Activated B cell treated with CpG ODN at 0.5 μM for 24 hours (primary cell): ENCODE measurements at regions not wholly inside any gene's neighbourhood (a gene's known extent, or its start where the extent isn't known, plus 50 kb on each side); places are given as distances from the start of the nearest gene placed in this dataset.
"Not testable (repeated sequence)": the region's sequence is repeated elsewhere in the genome, so short reads cannot be mapped to it uniquely, and the experiment has no call there.

Experiments
- ATAC-seq: fragments of 200-7000 bp; cut with Tn5 transposase; one replicate; pipeline ENCODE4 v1.10.0; 2021; ENCODE audit warnings: low read depth, mild to moderate bottlenecking, moderate library complexity
- CTCF ChIA-PET: fragments of 350-600 bp; sonication (Branson Sonifier 250); formaldehyde crosslinking; loops from one replicate; lab custom pipeline; 2021; ENCODE audit warnings: antibody characterized with exemption; lab: Charles Lee
- POLR2A ChIA-PET: fragments of 350-600 bp; sonication (Branson Sonifier 250); formaldehyde crosslinking; loops from one replicate; lab custom pipeline; 2021; ENCODE audit warnings: antibody characterized with exemption; lab: Charles Lee
- DNase-seq: peaks from one replicate; pipeline ENCODE4 v3.0.0; 2022
- H3K27ac Mint-ChIP-seq: one replicate; pipeline ENCODE4 v1.8.0; 2020; ENCODE audit warnings: mixed read lengths
- H3K27me3 Mint-ChIP-seq: one replicate; pipeline ENCODE4 v1.8.0; 2021; ENCODE audit warnings: mixed read lengths
- H3K36me3 Mint-ChIP-seq: one replicate; pipeline ENCODE4 v1.8.0; 2021; ENCODE audit warnings: low read depth, mixed read lengths
- H3K4me1 Mint-ChIP-seq: one replicate; pipeline ENCODE4 v1.8.0; 2021; ENCODE audit warnings: mixed read lengths
- H3K4me3 Mint-ChIP-seq: one replicate; pipeline ENCODE4 v1.8.0; 2020; ENCODE audit warnings: mild to moderate bottlenecking, mixed read lengths
- H3K9me3 Mint-ChIP-seq: one replicate; pipeline ENCODE4 v1.8.0; 2020; ENCODE audit warnings: mixed read lengths
- intact Hi-C: fragments of 100-400 bp; cut with micrococcal nuclease; formaldehyde crosslinking; loops from one replicate; pipeline ENCODE4 v1.15.1; 2024
- TF ChIP-seq, protein P1 (sequence below): fragments of 200-600 bp; IDR thresholded peaks from one replicate; pipeline ENCODE4 v1.8.0; 2022; ENCODE audit warnings: antibody characterized with exemption, mild to moderate bottlenecking

DNA sequence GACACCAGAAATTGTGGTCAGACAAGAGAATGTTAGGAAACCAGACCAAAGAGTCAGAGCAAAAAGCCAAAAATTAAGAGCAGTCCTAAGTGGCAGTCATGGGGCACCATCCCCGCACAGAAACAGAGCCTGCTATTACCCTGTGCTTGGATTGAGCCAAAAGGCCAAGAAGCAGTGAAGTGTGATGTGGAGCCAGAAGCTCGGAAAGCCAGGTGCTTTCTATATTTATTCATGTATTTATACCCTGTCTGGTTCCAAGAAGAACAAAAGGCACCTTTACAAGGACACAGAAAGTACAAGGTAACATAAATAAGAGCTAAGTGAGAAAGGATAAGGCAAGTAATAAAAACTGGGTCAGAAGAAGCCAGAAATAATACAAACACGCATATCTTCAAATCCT, 336.2 kb upstream of the CNR1 start:
- CTCF ChIA-PET: no interaction called here
- DNase-seq: no peak
- no peak overlapping the region for H3K27ac Mint-ChIP-seq
- TF ChIP-seq, protein P1, sequence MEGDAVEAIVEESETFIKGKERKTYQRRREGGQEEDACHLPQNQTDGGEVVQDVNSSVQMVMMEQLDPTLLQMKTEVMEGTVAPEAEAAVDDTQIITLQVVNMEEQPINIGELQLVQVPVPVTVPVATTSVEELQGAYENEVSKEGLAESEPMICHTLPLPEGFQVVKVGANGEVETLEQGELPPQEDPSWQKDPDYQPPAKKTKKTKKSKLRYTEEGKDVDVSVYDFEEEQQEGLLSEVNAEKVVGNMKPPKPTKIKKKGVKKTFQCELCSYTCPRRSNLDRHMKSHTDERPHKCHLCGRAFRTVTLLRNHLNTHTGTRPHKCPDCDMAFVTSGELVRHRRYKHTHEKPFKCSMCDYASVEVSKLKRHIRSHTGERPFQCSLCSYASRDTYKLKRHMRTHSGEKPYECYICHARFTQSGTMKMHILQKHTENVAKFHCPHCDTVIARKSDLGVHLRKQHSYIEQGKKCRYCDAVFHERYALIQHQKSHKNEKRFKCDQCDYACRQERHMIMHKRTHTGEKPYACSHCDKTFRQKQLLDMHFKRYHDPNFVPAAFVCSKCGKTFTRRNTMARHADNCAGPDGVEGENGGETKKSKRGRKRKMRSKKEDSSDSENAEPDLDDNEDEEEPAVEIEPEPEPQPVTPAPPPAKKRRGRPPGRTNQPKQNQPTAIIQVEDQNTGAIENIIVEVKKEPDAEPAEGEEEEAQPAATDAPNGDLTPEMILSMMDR: no peak
- H3K4me1 Mint-ChIP-seq: peaks cover 20% of the 10 kb centered on the region
- no peak overlapping the region for H3K4me3 Mint-ChIP-seq
- no peak for ATAC-seq
- POLR2A ChIA-PET: no interaction called here
- H3K27me3 Mint-ChIP-seq: no peaks in the 10 kb centered on the region
- peaks cover 4% of the 10 kb centered on the region for H3K36me3 Mint-ChIP-seq
- intact Hi-C loops: no loop called here
- H3K9me3 Mint-ChIP-seq: peaks cover 27% of the 10 kb centered on the region

- CTCF ChIA-PET: no interaction called here
- DNase-seq (no peak), ATAC-seq (no peak)
- Mint-ChIP-seq H3K4me3 (no peak overlapping the region), H3K36me3 (peaks cover 4% of the 10 kb centered on the region), H3K4me1 (peaks cover 24% of the 10 kb centered on the region), H3K27ac (no peak overlapping the region), H3K27me3 (no peaks in the 10 kb centered on the region), H3K9me3 (peaks cover 19% of the 10 kb centered on the region)
- intact Hi-C loops: loop anchor here (10.0 kb wide), 1 partner anchor 665 kb away; no protein-coding TSS in a partner anchor
- TF ChIP-seq, protein P1: no peak
- POLR2A ChIA-PET: no interaction called here
Observed at GRCh38 chr6:88499845-88500699, 333.9 kb upstream of the CNR1 start.

DNA sequence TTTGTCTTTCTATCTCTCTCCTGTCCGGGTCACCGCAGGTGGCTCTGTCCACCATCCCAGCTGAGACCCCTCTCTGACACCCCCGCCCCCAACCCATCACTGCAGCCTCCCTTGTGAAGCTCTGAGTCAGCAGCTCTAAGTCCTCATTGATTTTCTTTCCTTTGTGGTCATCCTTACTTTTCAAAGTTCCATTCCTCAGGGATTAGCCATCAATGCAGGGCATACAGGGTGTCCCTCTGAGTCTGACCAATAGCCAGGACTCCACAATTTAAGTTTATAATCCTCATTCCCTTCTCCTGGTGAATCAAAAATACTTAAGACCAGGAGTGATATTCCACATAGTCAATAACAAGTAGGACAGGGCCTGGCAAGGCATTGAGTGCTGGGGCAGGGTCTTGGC, 333.3 kb upstream of the CNR1 start:
- no peak overlapping the region for H3K27ac Mint-ChIP-seq
- ATAC-seq: no peak

DNA sequence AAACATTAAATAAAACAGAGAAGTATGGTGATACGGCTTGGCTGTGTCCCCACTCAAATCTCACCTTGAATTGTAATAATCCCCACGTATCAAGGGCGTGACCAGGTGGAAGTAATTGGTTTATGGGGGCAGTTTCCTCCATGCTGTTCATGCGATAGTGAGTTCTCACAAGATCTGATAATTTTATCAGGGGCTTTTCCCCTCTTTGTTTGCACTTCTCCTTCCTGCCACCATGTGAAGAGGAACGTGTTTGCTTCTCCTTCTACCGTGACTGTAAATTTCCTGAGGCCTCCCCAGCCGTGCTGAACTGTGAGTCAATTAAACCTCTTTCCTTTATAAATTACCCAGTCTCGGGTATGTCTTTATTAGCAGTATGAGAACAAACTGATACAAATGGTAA, 331.3 kb upstream of the CNR1 start:
- not testable (repeated sequence) for H3K27me3 Mint-ChIP-seq

More for the DNA sequence above, 333.3 kb upstream of the CNR1 start:
- no peak overlapping the region for H3K4me3 Mint-ChIP-seq
- peaks cover 19% of the 10 kb centered on the region for H3K9me3 Mint-ChIP-seq
- POLR2A ChIA-PET: no interaction called here
- intact Hi-C loops: loop anchor here (10.0 kb wide), 1 partner anchor 665 kb away; no protein-coding TSS in a partner anchor
- peaks cover 2% of the 10 kb centered on the region for H3K36me3 Mint-ChIP-seq
- H3K27me3 Mint-ChIP-seq: no peaks in the 10 kb centered on the region
- CTCF ChIA-PET: no interaction called here
- no peak for DNase-seq
- TF ChIP-seq, protein P1: no peak
- H3K4me1 Mint-ChIP-seq: peaks cover 30% of the 10 kb centered on the region

DNA sequence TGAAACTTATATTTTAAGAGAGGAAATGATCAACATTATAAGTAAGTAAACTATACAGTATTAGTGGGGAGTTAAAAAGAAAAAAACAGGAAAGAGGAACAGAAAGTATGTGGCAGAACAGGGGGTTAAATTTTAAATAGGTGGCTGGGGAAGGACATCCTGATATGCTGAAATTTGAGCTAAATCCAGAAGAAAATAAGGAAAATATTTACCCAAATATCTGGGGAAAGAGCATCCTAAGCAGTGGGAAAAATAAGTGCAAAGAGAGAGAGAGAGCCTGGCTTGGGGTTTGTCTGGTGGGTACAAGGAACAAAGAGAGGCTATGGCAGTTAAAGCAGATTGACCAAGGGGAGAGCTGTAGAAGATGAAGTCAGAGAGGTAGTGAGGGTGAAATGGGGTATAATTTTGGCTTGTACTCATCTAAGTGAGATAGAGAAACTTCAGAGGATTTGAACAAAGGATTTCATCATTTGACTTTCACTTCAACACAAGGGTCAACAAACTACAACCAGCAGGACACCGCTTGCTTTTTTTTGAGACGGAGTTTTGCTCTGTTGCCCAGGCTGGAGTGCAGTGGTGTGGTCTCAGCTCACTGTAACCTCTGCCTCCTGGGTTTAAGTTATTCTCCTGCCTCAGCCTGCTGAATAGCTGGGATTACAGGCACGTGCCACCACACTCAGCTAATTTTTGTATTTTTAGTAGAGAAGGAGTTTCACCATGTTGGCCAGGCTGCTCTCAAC, 328.4 kb upstream of the CNR1 start:
- Mint-ChIP-seq H3K4me1 (peaks cover 29% of the 10 kb centered on the region), H3K27me3 (no peaks in the 10 kb centered on the region), H3K36me3 (peaks cover 2% of the 10 kb centered on the region), H3K27ac (no peak overlapping the region), H3K9me3 (peaks cover 17% of the 10 kb centered on the region), H3K4me3 (peak overlapping the region; percentile 47)
- ChIA-PET POLR2A (no interaction called here), CTCF (no interaction called here)
- TF ChIP-seq, protein P1: no peak
- ATAC-seq: peak; percentile 28
- no peak for DNase-seq
- intact Hi-C loops: loop anchor here (5.0 to 10.0 kb wide), 2 partner anchors 268 to 660 kb away; no protein-coding TSS in a partner anchor

More for the DNA sequence above, 331.3 kb upstream of the CNR1 start:
- H3K36me3 Mint-ChIP-seq, ATAC-seq, DNase-seq, CTCF ChIA-PET, POLR2A ChIA-PET: not testable (repeated sequence)
- peaks cover 17% of the 10 kb centered on the region for H3K9me3 Mint-ChIP-seq
- intact Hi-C loops: loop anchor here (10.0 kb wide), 1 partner anchor 663 kb away; no protein-coding TSS in a partner anchor
- peak overlapping the region; percentile 25 for H3K27ac Mint-ChIP-seq
- peaks cover 40% of the 10 kb centered on the region for H3K4me1 Mint-ChIP-seq
- peak overlapping the region; percentile 20 for H3K4me3 Mint-ChIP-seq
